ENCODE measurements at regions not wholly inside any gene's neighbourhood (a gene's known extent, or its start where the extent isn't known, plus 50 kb on each side); places are given as distances from the start of the nearest gene placed in this dataset.

- DNase-seq (ENCODE audit: low spot score): no peak
These were observed 126.7 kb downstream of the SNX18 start for GRCh38 chr5:54644226-54644625.

- no peak for DNase-seq (ENCODE audit: low spot score)
These were observed 126.1 kb downstream of the SNX18 start for GRCh38 chr5:54643685-54644106.

GRCh38 chr5:54639621-54640020 lies 122.1 kb downstream of the SNX18 start:
- DNase-seq (ENCODE audit: low spot score): no peak

GRCh38 chr5:54638106-54638505 lies 120.5 kb downstream of the SNX18 start:
- no peak for DNase-seq (ENCODE audit: low spot score)

GRCh38 chr5:54637654-54638053 lies 120.1 kb downstream of the SNX18 start:
- DNase-seq (ENCODE audit: low spot score): no peak

- DNase-seq (ENCODE audit: low spot score): no peak
These were observed 116.5 kb downstream of the SNX18 start for GRCh38 chr5:54634089-54634488.

DNA sequence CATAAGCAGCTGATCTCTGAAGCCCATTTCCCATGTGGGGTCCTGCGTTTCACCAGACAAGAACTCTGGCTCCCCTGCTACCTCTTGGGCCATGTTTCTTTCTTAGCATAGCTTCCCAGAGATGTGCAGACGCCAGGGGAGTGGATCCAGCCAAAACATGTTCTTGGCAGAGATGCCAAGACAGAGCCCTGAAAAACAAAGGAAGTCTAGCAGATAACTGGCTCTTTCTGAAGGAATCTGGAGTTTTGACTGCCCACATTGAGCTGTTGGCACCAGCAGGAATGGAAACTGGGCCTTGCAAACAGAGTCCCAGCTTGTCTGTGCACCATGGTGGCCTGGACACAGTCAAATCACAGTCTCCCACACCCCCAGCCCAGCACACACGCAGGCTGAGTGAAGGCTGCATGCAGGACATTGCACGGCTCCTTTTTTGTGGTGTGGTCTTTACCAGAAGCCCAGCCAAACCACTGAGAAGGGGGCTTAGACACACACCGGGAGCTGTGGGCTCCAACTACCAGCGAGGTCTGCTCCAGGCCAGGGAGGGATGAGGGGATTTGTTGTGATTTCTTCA lies 114.7 kb downstream of the SNX18 start:
- peak; percentile 42 for DNase-seq (ENCODE audit: low spot score)

GRCh38 chr5:54630738-54631359 lies 113.3 kb downstream of the SNX18 start:
- DNase-seq (ENCODE audit: low spot score): no peak

DNA sequence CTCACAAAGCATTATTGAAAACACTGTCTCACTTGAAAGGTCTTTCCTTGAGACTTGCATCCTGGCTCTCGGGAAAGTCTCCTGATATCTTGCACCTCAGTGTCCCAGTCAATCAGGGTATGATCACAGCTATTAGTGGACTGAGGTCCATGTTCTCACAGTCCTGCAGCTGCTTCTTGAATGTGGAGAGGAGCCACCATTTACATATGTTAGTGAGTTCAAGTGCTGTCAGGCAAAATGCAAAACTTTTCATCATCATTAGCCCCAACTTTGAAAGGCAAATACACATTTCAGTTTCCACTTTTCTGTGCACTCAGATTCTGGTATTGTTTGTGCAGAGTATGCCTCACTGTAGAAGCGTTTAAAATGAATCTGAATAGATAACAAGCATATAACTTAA lies 111.6 kb downstream of the SNX18 start:
- DNase-seq (ENCODE audit: low spot score): no peak

GRCh38 chr5:54628050-54628449 lies 110.5 kb downstream of the SNX18 start:
- no peak for DNase-seq (ENCODE audit: low spot score)

DNA sequence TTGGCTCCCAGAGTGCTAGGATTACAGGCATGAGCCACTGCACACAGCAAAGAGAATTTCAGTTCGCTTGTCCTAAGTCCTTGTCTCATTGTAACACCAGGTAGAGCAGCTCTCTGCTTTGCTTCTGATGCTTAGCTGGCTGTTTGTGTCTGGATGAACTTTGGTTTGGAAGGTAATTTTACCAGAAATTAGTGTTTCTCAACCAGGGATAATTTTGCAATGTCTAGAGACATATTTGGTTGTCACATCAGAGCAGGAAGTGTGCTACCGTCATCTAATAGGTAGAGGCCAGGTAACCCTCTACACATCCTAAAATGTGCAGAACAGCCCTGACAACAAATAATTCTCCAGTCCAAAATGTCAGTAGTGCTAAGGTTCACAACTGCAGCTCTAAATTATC lies 108.8 kb downstream of the SNX18 start:
- no peak for DNase-seq (ENCODE audit: low spot score)

DNA sequence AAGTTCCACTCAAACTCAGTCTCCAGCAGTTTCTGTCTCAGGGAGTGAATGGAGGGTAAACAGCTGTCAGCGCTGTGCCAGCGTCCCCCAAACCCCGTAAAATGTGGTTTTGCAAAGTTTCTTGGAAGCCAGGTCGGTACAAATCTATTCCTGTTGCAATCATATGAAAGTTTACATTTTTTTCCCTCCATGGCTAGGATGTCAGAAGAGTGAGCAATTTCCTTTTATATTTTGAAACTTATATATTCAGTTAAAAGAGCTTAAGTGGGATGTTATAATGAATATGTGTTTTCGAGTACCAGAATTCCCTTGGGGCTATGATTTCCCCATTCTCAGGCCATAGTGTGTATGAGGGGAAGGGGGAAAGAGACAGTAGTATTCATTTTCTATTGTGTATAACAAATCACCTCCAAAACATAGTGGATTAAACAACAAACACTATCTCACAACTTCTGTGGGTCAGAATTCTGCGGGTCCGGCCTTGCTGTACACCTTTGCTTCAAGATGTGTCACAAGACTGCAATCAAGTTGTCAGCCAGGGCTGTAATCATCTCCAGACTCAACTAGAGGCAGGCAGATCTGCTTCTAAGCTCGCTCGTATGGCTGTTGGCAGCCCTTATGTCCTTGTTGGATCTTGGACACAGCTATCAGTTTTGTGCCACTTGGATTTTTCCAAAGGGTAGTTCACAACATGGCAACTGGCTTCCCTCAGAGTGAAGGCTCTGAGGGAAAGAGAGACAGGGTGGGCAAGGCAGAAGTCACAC lies 107.4 kb downstream of the SNX18 start:
- DNase-seq (ENCODE audit: low spot score): no peak

GRCh38 chr5:54621709-54622108 lies 104.2 kb downstream of the SNX18 start:
- DNase-seq (ENCODE audit: low spot score): no peak

- DNase-seq (ENCODE audit: low spot score): no peak
These were observed 103.5 kb downstream of the SNX18 start for GRCh38 chr5:54621048-54621447.

GRCh38 chr5:54620141-54620933 lies 102.8 kb downstream of the SNX18 start:
- no peak for DNase-seq (ENCODE audit: low spot score)

- DNase-seq (ENCODE audit: low spot score): no peak
These were observed 102.2 kb downstream of the SNX18 start for GRCh38 chr5:54619731-54620130.

- DNase-seq (ENCODE audit: low spot score): no peak
These were observed 99.1 kb downstream of the SNX18 start for GRCh38 chr5:54616518-54617220.

DNA sequence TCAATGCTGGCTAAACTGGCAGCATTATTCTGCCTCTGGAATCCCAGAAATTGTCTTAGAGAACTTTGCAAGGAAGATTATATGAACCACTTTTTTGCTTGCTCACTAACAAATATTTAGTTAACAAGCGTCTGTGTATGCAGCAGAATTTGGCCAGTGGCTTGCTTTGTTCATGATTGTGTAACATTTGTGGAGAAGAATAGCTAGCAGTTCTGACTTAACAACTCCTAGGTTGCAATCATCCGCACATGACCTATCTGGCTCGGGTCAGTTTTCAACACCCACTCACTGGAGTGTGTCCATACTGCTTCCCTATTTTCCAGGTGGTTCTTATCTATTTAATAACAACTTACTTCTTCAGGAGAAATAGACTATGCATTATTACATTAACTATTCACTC lies 98.5 kb downstream of the SNX18 start:
- peak; percentile 37 for DNase-seq (ENCODE audit: low spot score)

GRCh38 chr5:54615381-54615780 lies 97.8 kb downstream of the SNX18 start:
- no peak for DNase-seq (ENCODE audit: low spot score)

GRCh38 chr5:54612711-54613110 lies 95.2 kb downstream of the SNX18 start:
- DNase-seq (ENCODE audit: low spot score): no peak

- DNase-seq (ENCODE audit: low spot score): no peak
These were observed 93.9 kb downstream of the SNX18 start for GRCh38 chr5:54611290-54611951.
